Neural progenitor cell (in vitro differentiated cells): ENCODE measurements at regions not wholly inside any gene's neighbourhood (a gene's known extent, or its start where the extent isn't known, plus 50 kb on each side); places are given as distances from the start of the nearest gene placed in this dataset.

Source experiments
- DNase-seq: peaks from one replicate; pipeline ENCODE4 v3.0.0-alpha.2; 2016; ENCODE audit warnings: low spot score
- H2AFZ ChIP-seq: fragments of 200-600 bp; sonication (generic); replicated peaks from 2 replicates; pipeline ENCODE4 v1.6.1; 2016; ENCODE audit warnings: antibody characterized with exemption
- H3F3A ChIP-seq: fragments of 200-600 bp; sonication (generic); 2 replicates; pipeline ENCODE4 v1.6.1; 2016; ENCODE audit warnings: antibody characterized with exemption, low read depth
- H3K27ac ChIP-seq: fragments of 200-600 bp; sonication (generic); 2 replicates; pipeline ENCODE4 v1.5.1; 2016; ENCODE audit warnings: mild to moderate bottlenecking
- H3K27me3 ChIP-seq: fragments of 200-600 bp; sonication (generic); 2 replicates; pipeline ENCODE4 v1.6.1; 2016; ENCODE audit warnings: mild to moderate bottlenecking, moderate library complexity
- H3K36me3 ChIP-seq: fragments of 200-600 bp; sonication (generic); 2 replicates; pipeline ENCODE4 v1.5.1; 2016
- H3K4me1 ChIP-seq: fragments of 200-600 bp; sonication (generic); 2 replicates; pipeline ENCODE4 v1.6.1; 2016; ENCODE audit warnings: mixed run types
- H3K4me2 ChIP-seq: fragments of 200-600 bp; sonication (generic); 2 replicates; pipeline ENCODE4 v1.6.1; 2016
- H3K4me3 ChIP-seq: fragments of 200-600 bp; sonication (generic); 2 replicates; pipeline ENCODE4 v1.5.1; 2016
- H3K79me2 ChIP-seq: fragments of 200-600 bp; sonication (generic); 2 replicates; pipeline ENCODE4 v1.6.1; 2016; ENCODE audit warnings: low read depth
- H3K9ac ChIP-seq: fragments of 200-600 bp; sonication (generic); 2 replicates; pipeline ENCODE4 v1.6.1; 2016
- H3K9me3 ChIP-seq: fragments of 200-600 bp; sonication (generic); 2 replicates; pipeline ENCODE4 v1.5.1; 2016; ENCODE audit warnings: low read depth
- H4K20me1 ChIP-seq: fragments of 200-600 bp; sonication (generic); 2 replicates; pipeline ENCODE4 v1.6.1; 2016; ENCODE audit warnings: low read depth
- H3K27ac Mint-ChIP-seq: 3 replicates; pipeline ENCODE4 v1.8.0; 2021; ENCODE audit warnings: mixed read lengths
- H3K27me3 Mint-ChIP-seq: 2 replicates; pipeline ENCODE4 v1.8.0; 2022; ENCODE audit warnings: low read depth, mild to moderate bottlenecking, inconsistent platforms, moderate library complexity, mixed read lengths; ENCODE audit not compliant: insufficient read depth
- H3K36me3 Mint-ChIP-seq: 3 replicates; pipeline ENCODE4 v1.8.0; 2021; ENCODE audit warnings: mixed read lengths
- H3K4me1 Mint-ChIP-seq: 3 replicates; pipeline ENCODE4 v1.8.0; 2021; ENCODE audit warnings: mixed read lengths
- H3K4me3 Mint-ChIP-seq: 3 replicates; pipeline ENCODE4 v1.8.0; 2021; ENCODE audit warnings: mild to moderate bottlenecking, moderate library complexity, mixed read lengths
- H3K9me3 Mint-ChIP-seq: 3 replicates; pipeline ENCODE4 v1.8.0; 2020; ENCODE audit warnings: mixed read lengths
- EZH2 ChIP-seq: fragments of 200-600 bp; sonication (generic); IDR thresholded peaks from 2 replicates; pipeline ENCODE4 v1.6.1; 2017; ENCODE audit warnings: antibody characterized with exemption, mild to moderate bottlenecking, moderate library complexity
- EZH2phosphoT487 ChIP-seq: fragments of 200-600 bp; sonication (generic); IDR thresholded peaks from 2 replicates; pipeline ENCODE4 v1.6.1; 2017; ENCODE audit warnings: antibody characterized with exemption
- TF ChIP-seq, protein P1 (sequence below): fragments of 200-600 bp; sonication (generic); IDR thresholded peaks from 2 replicates; pipeline ENCODE4 v1.5.1; 2017; ENCODE audit warnings: antibody characterized with exemption, mild to moderate bottlenecking

DNA sequence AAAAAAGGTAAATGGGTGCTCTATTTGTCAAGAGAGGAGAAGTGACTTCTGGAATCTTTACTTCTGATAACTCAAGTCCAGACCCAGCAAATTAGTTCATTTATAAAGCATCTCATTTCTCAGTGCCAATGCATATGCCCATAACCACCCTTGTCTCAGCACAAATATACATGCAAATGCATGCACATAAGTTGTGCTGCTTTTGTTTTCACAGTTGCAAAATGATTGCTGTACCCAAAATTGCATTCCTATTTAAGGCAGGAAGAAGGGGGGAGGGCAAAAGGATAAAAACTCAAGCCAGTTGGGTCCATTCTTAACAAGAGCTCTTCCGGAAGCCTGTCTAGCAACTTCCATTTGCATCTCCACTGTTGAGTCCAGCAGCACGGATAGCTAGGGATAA lies 61.3 kb upstream of the FAM20A start:
- H3K9ac ChIP-seq, result no peak overlapping the region
- H3K27ac ChIP-seq, result no peak overlapping the region
- H2AFZ ChIP-seq, result no peak overlapping the region
- Mint-ChIP-seq H3K27me3 (no peaks in the 10 kb centered on the region), H3K27ac (no peak overlapping the region), H3K4me1 (no peaks in the 10 kb centered on the region), H3K4me3 (no peak overlapping the region), H3K9me3 (no peaks in the 10 kb centered on the region), H3K36me3 (no peaks in the 10 kb centered on the region)
- H3K4me1 ChIP-seq, result no peaks in the 10 kb centered on the region
- H3K27me3 ChIP-seq, result no peaks in the 10 kb centered on the region
- TF ChIP-seq, protein P1, sequence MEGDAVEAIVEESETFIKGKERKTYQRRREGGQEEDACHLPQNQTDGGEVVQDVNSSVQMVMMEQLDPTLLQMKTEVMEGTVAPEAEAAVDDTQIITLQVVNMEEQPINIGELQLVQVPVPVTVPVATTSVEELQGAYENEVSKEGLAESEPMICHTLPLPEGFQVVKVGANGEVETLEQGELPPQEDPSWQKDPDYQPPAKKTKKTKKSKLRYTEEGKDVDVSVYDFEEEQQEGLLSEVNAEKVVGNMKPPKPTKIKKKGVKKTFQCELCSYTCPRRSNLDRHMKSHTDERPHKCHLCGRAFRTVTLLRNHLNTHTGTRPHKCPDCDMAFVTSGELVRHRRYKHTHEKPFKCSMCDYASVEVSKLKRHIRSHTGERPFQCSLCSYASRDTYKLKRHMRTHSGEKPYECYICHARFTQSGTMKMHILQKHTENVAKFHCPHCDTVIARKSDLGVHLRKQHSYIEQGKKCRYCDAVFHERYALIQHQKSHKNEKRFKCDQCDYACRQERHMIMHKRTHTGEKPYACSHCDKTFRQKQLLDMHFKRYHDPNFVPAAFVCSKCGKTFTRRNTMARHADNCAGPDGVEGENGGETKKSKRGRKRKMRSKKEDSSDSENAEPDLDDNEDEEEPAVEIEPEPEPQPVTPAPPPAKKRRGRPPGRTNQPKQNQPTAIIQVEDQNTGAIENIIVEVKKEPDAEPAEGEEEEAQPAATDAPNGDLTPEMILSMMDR, result no peak
- TF ChIP-seq EZH2, result no peak
- TF ChIP-seq EZH2phosphoT487, result no peak
- DNase-seq, result no peak
- H3K36me3 ChIP-seq, result no peaks in the 10 kb centered on the region
- no peak overlapping the region for H3K4me3 ChIP-seq
- H3F3A ChIP-seq, result no peaks in the 10 kb centered on the region
- H4K20me1 ChIP-seq, result no peaks in the 10 kb centered on the region
- H3K79me2 ChIP-seq, result no peaks in the 10 kb centered on the region
- H3K9me3 ChIP-seq, result no peaks in the 10 kb centered on the region
- no peak overlapping the region for H3K4me2 ChIP-seq

GRCh38 chr17:68662037-68662432 lies 60.9 kb upstream of the FAM20A start:
- Histone ChIP-seq H3K9me3 (no peaks in the 10 kb centered on the region), H3K27me3 (no peaks in the 10 kb centered on the region), H4K20me1 (no peaks in the 10 kb centered on the region), H3K36me3 (no peaks in the 10 kb centered on the region), H2AFZ (no peak overlapping the region), H3K4me3 (no peak overlapping the region), H3K27ac (no peak overlapping the region), H3K4me2 (no peak overlapping the region), H3K79me2 (no peaks in the 10 kb centered on the region), H3F3A (no peaks in the 10 kb centered on the region), H3K4me1 (no peaks in the 10 kb centered on the region), H3K9ac (no peak overlapping the region)
- no peaks in the 10 kb centered on the region for H3K27me3 Mint-ChIP-seq
- DNase-seq, result no peak
- no peaks in the 10 kb centered on the region for H3K36me3 Mint-ChIP-seq
- no peak overlapping the region for H3K27ac Mint-ChIP-seq
- TF ChIP-seq EZH2 (no peak), EZH2phosphoT487 (no peak)
- TF ChIP-seq, protein P1, result no peak
- no peak overlapping the region for H3K4me3 Mint-ChIP-seq
- no peaks in the 10 kb centered on the region for H3K4me1 Mint-ChIP-seq
- H3K9me3 Mint-ChIP-seq, result no peaks in the 10 kb centered on the region

DNA sequence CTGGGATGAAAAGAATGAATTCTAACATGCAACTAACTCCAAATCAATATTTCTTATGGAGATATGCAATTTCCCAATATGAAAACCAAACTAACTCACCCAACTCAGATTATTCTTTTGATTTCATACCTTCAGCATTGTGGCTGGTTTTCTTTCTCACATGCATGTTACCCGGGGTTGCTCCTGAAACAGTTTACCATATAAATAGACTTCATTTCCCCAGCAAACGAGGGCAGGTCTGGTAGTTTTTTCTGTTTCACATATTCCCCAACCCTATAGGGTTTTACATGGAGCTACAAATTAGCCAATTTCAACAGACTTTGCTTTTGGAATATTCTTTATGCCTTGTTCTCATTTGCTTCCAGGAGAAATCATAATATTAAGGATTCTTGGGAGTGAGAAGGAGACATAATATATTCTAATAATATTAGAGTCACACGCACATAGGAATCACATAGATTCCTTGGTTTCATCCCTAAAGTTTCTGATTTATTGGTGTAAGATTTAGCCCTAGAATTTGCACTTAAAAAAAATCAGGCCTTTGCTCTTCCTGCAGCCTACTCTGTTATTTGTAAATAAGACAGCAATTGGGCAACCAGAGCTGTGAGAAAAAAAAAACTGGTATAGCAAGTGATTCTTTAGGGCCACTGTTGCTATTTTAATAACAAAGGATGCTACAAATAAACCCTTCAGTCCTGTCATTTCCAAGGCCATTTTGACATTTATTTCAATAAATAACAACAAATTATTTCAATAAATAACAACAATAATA lies 60.3 kb upstream of the FAM20A start:
- H3K27ac Mint-ChIP-seq, result no peak overlapping the region
- H2AFZ ChIP-seq, result no peak overlapping the region
- H3K4me2 ChIP-seq, result no peak overlapping the region
- no peaks in the 10 kb centered on the region for H3K27me3 Mint-ChIP-seq
- peaks cover 2% of the 10 kb centered on the region for H3K9me3 Mint-ChIP-seq
- no peaks in the 10 kb centered on the region for H3K36me3 ChIP-seq
- no peak for DNase-seq
- H3K79me2 ChIP-seq, result no peaks in the 10 kb centered on the region
- H3K27me3 ChIP-seq, result no peaks in the 10 kb centered on the region
- H3K27ac ChIP-seq, result no peak overlapping the region
- H3F3A ChIP-seq, result no peaks in the 10 kb centered on the region
- H3K4me1 Mint-ChIP-seq, result no peaks in the 10 kb centered on the region
- no peak overlapping the region for H3K9ac ChIP-seq
- TF ChIP-seq EZH2 (no peak), EZH2phosphoT487 (no peak)
- TF ChIP-seq, protein P1, result no peak
- H3K4me3 ChIP-seq, result no peak overlapping the region
- no peak overlapping the region for H3K4me3 Mint-ChIP-seq
- H3K36me3 Mint-ChIP-seq, result no peaks in the 10 kb centered on the region
- no peaks in the 10 kb centered on the region for H3K4me1 ChIP-seq
- H3K9me3 ChIP-seq, result no peaks in the 10 kb centered on the region
- H4K20me1 ChIP-seq, result no peaks in the 10 kb centered on the region
